ENCODE measurements at regions not wholly inside any gene's neighbourhood (a gene's known extent, or its start where the extent isn't known, plus 50 kb on each side); places are given as distances from the start of the nearest gene placed in this dataset.

DNA sequence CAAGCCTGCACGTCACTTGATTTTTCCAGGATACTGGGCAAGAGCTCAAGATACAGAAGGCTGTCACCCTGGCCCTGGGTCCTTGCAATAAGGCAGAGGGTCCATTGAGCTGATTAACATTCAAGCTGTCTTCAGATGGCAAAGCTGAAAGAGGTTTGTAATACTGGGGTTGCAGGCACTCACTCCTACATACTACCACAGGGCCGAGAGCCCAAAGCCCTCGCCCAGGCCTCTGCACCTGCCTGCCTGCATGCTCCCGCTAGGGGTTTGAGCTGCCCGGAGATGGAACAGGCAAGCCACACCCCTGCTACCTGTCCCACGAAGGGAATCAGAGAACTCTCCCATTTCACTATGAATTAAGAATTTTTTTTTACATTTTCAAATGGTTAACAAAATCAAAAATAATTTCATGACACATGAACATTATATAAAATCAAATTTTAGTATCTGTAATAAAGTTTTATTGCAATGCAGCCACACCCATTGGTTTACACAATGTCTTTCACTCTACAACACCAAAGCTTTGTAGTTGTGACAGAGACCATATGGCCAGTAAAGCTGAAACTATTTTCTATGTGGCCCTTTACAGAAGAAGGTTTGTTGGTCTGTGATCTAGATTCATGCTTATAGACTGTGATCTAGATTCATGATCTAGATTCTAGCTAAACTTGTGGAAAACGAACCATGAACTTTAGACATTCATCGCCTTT, 530.4 kb upstream of the IGFBP7 start:
- intact Hi-C loops (cut with micrococcal nuclease; ENCODE audit: unreplicated experiment): no loop called here
- CTCF ChIA-PET: no interaction called here
- Histone ChIP-seq H3K4me1 (ENCODE audit: control insufficient read depth, insufficient read depth, low read length) (no peaks in the 10 kb centered on the region), H3K27ac (ENCODE audit: low read length) (no peak overlapping the region), H3K27me3 (ENCODE audit: control insufficient read depth, insufficient read depth, low read length) (no peaks in the 10 kb centered on the region), H3K4me3 (ENCODE audit: low read depth in 2 of 2, low read length in 2 of 2) (no peak overlapping the region), H3K9me3 (ENCODE audit: control insufficient read depth, insufficient read depth, low read depth, low read length) (no peaks in the 10 kb centered on the region), H3K36me3 (ENCODE audit: control insufficient read depth, insufficient read depth, low read length) (no peaks in the 10 kb centered on the region)
- TF ChIP-seq SIN3A (IDR thresholded peaks at IDR 0.05; ENCODE audit: borderline replicate concordance, insufficient read depth, low read depth, low read length) (no peak), POLR2AphosphoS5 (IDR thresholded peaks at IDR 0.05; ENCODE audit: low read depth, low read length) (no peak), TCF7L2 (IDR thresholded peaks at IDR 0.05; ENCODE audit: low read depth, low read length) (no peak)
- TF ChIP-seq, protein P1, sequence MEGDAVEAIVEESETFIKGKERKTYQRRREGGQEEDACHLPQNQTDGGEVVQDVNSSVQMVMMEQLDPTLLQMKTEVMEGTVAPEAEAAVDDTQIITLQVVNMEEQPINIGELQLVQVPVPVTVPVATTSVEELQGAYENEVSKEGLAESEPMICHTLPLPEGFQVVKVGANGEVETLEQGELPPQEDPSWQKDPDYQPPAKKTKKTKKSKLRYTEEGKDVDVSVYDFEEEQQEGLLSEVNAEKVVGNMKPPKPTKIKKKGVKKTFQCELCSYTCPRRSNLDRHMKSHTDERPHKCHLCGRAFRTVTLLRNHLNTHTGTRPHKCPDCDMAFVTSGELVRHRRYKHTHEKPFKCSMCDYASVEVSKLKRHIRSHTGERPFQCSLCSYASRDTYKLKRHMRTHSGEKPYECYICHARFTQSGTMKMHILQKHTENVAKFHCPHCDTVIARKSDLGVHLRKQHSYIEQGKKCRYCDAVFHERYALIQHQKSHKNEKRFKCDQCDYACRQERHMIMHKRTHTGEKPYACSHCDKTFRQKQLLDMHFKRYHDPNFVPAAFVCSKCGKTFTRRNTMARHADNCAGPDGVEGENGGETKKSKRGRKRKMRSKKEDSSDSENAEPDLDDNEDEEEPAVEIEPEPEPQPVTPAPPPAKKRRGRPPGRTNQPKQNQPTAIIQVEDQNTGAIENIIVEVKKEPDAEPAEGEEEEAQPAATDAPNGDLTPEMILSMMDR (IDR thresholded peaks at IDR 0.05): no peak
- TF ChIP-seq, protein P2, sequence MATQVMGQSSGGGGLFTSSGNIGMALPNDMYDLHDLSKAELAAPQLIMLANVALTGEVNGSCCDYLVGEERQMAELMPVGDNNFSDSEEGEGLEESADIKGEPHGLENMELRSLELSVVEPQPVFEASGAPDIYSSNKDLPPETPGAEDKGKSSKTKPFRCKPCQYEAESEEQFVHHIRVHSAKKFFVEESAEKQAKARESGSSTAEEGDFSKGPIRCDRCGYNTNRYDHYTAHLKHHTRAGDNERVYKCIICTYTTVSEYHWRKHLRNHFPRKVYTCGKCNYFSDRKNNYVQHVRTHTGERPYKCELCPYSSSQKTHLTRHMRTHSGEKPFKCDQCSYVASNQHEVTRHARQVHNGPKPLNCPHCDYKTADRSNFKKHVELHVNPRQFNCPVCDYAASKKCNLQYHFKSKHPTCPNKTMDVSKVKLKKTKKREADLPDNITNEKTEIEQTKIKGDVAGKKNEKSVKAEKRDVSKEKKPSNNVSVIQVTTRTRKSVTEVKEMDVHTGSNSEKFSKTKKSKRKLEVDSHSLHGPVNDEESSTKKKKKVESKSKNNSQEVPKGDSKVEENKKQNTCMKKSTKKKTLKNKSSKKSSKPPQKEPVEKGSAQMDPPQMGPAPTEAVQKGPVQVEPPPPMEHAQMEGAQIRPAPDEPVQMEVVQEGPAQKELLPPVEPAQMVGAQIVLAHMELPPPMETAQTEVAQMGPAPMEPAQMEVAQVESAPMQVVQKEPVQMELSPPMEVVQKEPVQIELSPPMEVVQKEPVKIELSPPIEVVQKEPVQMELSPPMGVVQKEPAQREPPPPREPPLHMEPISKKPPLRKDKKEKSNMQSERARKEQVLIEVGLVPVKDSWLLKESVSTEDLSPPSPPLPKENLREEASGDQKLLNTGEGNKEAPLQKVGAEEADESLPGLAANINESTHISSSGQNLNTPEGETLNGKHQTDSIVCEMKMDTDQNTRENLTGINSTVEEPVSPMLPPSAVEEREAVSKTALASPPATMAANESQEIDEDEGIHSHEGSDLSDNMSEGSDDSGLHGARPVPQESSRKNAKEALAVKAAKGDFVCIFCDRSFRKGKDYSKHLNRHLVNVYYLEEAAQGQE (IDR thresholded peaks at IDR 0.05; ENCODE audit: insufficient read depth in 1 of 2, low read depth in 2 of 2, low read length in 1 of 2): no peak
- POLR2A ChIA-PET: no interaction called here
- DNase-seq (ENCODE audit: low read depth, low spot score) (no peak), ATAC-seq (no peak)
- in situ Hi-C loops (cut with HindIII; ENCODE audit: low pct_unique_long_range_greater_than_20kb, low sequenced_read_pairs): no loop called here
- BruUV-seq (replicated peaks): no TSS peak

DNA sequence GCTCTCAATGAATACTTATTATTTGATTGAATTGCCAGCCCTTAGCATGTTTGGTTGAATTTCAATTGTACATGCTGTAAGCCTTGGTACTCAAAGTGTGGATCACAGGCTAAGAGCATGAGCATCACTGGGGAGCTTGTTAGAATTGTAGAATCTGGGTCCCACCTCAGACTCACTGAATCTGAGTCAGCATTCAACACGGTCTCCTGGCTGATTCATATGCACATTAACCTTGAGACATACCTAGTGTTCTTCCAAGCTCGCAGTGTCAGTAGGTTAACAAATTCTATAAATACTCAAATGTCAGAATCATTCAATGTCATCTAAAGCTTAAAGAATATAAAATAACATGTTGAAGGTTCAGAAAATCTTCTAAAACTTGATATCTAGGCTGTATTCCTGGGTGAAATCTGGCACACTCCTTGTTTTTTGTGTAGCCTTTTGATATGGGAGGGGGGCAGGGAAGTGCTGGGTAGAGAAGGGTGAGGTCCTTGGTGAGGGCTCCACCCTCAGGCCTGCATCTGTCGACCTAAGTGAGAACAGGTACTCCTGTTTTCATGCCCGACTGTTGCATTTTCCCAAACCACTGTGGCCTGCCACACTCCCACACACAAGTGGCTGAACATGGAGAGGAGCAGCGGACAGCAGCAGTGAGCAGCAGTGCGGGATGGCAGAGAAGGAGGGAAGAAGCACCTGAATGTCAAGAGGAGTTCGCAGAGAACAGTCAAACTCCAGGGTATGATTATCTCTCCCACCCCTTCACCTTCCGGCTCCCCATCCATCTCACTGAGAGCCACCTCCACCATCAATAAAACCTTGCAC, 529.6 kb upstream of the IGFBP7 start:
- H3K4me3 ChIP-seq (ENCODE audit: low read depth in 2 of 2, low read length in 2 of 2): no peak overlapping the region
- H3K27me3 ChIP-seq (ENCODE audit: control insufficient read depth, insufficient read depth, low read length): no peaks in the 10 kb centered on the region
- H3K4me1 ChIP-seq (ENCODE audit: control insufficient read depth, insufficient read depth, low read length): no peaks in the 10 kb centered on the region
- ATAC-seq (no peak), DNase-seq (ENCODE audit: low read depth, low spot score) (no peak)
- intact Hi-C loops (cut with micrococcal nuclease; ENCODE audit: unreplicated experiment): no loop called here
- no peak overlapping the region for H3K27ac ChIP-seq (ENCODE audit: low read length)
- H3K36me3 ChIP-seq (ENCODE audit: control insufficient read depth, insufficient read depth, low read length): no peaks in the 10 kb centered on the region
- in situ Hi-C loops (cut with HindIII; ENCODE audit: low pct_unique_long_range_greater_than_20kb, low sequenced_read_pairs): no loop called here
- ChIA-PET CTCF (no interaction called here), POLR2A (no interaction called here)
- no peaks in the 10 kb centered on the region for H3K9me3 ChIP-seq (ENCODE audit: control insufficient read depth, insufficient read depth, low read depth, low read length)
- BruUV-seq (replicated peaks): no TSS peak
- TF ChIP-seq, protein P1 (IDR thresholded peaks at IDR 0.05): no peak
- no peak for TF ChIP-seq SIN3A (IDR thresholded peaks at IDR 0.05; ENCODE audit: borderline replicate concordance, insufficient read depth, low read depth, low read length)
- no peak for TF ChIP-seq TCF7L2 (IDR thresholded peaks at IDR 0.05; ENCODE audit: low read depth, low read length)
- no peak for TF ChIP-seq POLR2AphosphoS5 (IDR thresholded peaks at IDR 0.05; ENCODE audit: low read depth, low read length)
- TF ChIP-seq, protein P2 (IDR thresholded peaks at IDR 0.05; ENCODE audit: insufficient read depth in 1 of 2, low read depth in 2 of 2, low read length in 1 of 2): no peak
